Stimulated activated CD8-positive, alpha-beta memory T cell treated with anti-CD3 and anti-CD28 coated beads, Interleukin-7, amount 100 ng/mL, for 4 hours (primary cell): ENCODE measurements at regions not wholly inside any gene's neighbourhood (a gene's known extent, or its start where the extent isn't known, plus 50 kb on each side); places are given as distances from the start of the nearest gene placed in this dataset.
"Not testable (repeated sequence)": the region's sequence is repeated elsewhere in the genome, so short reads cannot be mapped to it uniquely, and the experiment has no call there.

Source experiments
- DNase-seq, 2 donors: peaks; one replicate each; pipeline ENCODE4 v3.0.0-alpha.2; 2020; ENCODE audit warnings: low read depth in 2 of 2

GRCh38 chrX:115968436-115969252 is 201.9 kb upstream of the AGTR2 start:
- no peak for DNase-seq

GRCh38 chrX:115970718-115971117 is 199.8 kb upstream of the AGTR2 start:
- DNase-seq, result no peak

GRCh38 chrX:115972717-115973116 is 197.8 kb upstream of the AGTR2 start:
- no peak for DNase-seq

GRCh38 chrX:115978068-115978467 is 192.5 kb upstream of the AGTR2 start:
- no peak for DNase-seq

- DNase-seq, result not testable (repeated sequence)
Observed at GRCh38 chrX:115983148-115983547, 187.4 kb upstream of the AGTR2 start.

GRCh38 chrX:115987464-115987863 is 183.1 kb upstream of the AGTR2 start:
- not testable (repeated sequence) for DNase-seq

- DNase-seq, result no peak
Observed at GRCh38 chrX:115988825-115989224, 181.7 kb upstream of the AGTR2 start.

- DNase-seq, result no peak
Observed at GRCh38 chrX:115989686-115990085, 180.9 kb upstream of the AGTR2 start.

GRCh38 chrX:116009346-116009745 is 161.2 kb upstream of the AGTR2 start:
- DNase-seq, result no peak

- no peak for DNase-seq
Observed at GRCh38 chrX:116009861-116010710, 160.5 kb upstream of the AGTR2 start.

- no peak for DNase-seq
Observed at GRCh38 chrX:116010939-116011338, 159.6 kb upstream of the AGTR2 start.

- DNase-seq, result no peak
Observed at GRCh38 chrX:116031331-116031730, 139.2 kb upstream of the AGTR2 start.
